ENCODE measurements at regions not wholly inside any gene's neighbourhood (a gene's known extent, or its start where the extent isn't known, plus 50 kb on each side); places are given as distances from the start of the nearest gene placed in this dataset.
"Not testable (repeated sequence)": the region's sequence is repeated elsewhere in the genome, so short reads cannot be mapped to it uniquely, and the experiment has no call there.

- intact Hi-C loops (cut with DNase I): no loop called here
- Histone ChIP-seq H3K4me3 (no peak overlapping the region), H3K36me3 (no peaks in the 10 kb centered on the region), H3K4me1 (no peaks in the 10 kb centered on the region), H3K27me3 (no peaks in the 10 kb centered on the region), H3K27ac (no peak overlapping the region), H3K9me3 (no peaks in the 10 kb centered on the region)
- ATAC-seq: no peak
- no peak for DNase-seq
- no peak for TF ChIP-seq CTCF (IDR thresholded peaks at IDR 0.05)
These were observed 157.3 kb upstream of the CHAC2 start for GRCh38 chr2:53610260-53610659.

DNA sequence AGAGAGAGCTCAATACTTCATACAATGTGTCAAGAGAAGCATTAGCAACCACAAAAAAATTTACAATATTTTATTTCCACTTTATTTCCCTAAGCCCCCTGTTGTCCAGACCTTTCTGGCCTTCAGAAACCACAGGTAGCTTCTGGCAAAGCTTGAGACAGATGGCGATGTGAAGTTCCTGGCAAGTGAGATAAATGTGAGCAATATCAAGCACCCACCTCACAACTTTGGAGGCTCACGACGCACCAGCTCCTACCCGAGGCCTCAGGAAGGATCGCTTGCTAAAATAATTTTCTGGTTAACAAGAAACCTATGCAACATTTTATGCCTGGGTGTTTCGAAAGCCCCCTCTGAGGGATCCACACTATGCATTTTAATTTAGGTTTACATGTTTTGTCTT is 158.1 kb upstream of the CHAC2 start:
- no peaks in the 10 kb centered on the region for H3K4me1 ChIP-seq
- H3K27me3 ChIP-seq: no peaks in the 10 kb centered on the region
- ATAC-seq (no peak), DNase-seq (no peak)
- H3K4me3 ChIP-seq: no peak overlapping the region
- H3K36me3 ChIP-seq: no peaks in the 10 kb centered on the region
- WGBS, 2 donors: 92 to 96% methylated on average over 6 of the region's 6 CpGs
- intact Hi-C loops (cut with DNase I): loop anchor here in 1 of 10 donors (2.0 kb wide), 1 partner anchor 55 kb away; no protein-coding TSS in a partner anchor
- TF ChIP-seq CTCF (IDR thresholded peaks at IDR 0.05): no peak
- H3K9me3 ChIP-seq: no peaks in the 10 kb centered on the region
- no peak overlapping the region for H3K27ac ChIP-seq

GRCh38 chr2:53608293-53608692 is 159.3 kb upstream of the CHAC2 start:
- DNase-seq: no peak

GRCh38 chr2:53600815-53601214 is 166.8 kb upstream of the CHAC2 start:
- WGBS, 2 donors: 74 to 78% methylated on average over 3 of the region's 3 CpGs
- H3K27me3 ChIP-seq: no peaks in the 10 kb centered on the region
- no peak for TF ChIP-seq CTCF (IDR thresholded peaks at IDR 0.05)
- no peak overlapping the region for H3K27ac ChIP-seq
- H3K9me3 ChIP-seq: no peaks in the 10 kb centered on the region
- H3K4me1 ChIP-seq: no peaks in the 10 kb centered on the region
- no peak overlapping the region for H3K4me3 ChIP-seq
- intact Hi-C loops (cut with DNase I): no loop called here
- no peaks in the 10 kb centered on the region for H3K36me3 ChIP-seq
- ATAC-seq: no peak
- no peak for DNase-seq

More at GRCh38 chr2:53608293-53608692, 159.3 kb upstream of the CHAC2 start:
- no peak for ATAC-seq
- Histone ChIP-seq H3K36me3 (no peaks in the 10 kb centered on the region), H3K9me3 (no peaks in the 10 kb centered on the region), H3K27ac (no peak overlapping the region), H3K4me3 (no peak overlapping the region), H3K4me1 (no peaks in the 10 kb centered on the region), H3K27me3 (no peaks in the 10 kb centered on the region)
- WGBS, 2 donors: 84 to 92% methylated on average over 5 of the region's 5 CpGs
- no peak for TF ChIP-seq CTCF (IDR thresholded peaks at IDR 0.05)
- intact Hi-C loops (cut with DNase I): loop anchor here in 1 of 10 donors (2.0 kb wide), 1 partner anchor 53 kb away; no protein-coding TSS in a partner anchor

DNA sequence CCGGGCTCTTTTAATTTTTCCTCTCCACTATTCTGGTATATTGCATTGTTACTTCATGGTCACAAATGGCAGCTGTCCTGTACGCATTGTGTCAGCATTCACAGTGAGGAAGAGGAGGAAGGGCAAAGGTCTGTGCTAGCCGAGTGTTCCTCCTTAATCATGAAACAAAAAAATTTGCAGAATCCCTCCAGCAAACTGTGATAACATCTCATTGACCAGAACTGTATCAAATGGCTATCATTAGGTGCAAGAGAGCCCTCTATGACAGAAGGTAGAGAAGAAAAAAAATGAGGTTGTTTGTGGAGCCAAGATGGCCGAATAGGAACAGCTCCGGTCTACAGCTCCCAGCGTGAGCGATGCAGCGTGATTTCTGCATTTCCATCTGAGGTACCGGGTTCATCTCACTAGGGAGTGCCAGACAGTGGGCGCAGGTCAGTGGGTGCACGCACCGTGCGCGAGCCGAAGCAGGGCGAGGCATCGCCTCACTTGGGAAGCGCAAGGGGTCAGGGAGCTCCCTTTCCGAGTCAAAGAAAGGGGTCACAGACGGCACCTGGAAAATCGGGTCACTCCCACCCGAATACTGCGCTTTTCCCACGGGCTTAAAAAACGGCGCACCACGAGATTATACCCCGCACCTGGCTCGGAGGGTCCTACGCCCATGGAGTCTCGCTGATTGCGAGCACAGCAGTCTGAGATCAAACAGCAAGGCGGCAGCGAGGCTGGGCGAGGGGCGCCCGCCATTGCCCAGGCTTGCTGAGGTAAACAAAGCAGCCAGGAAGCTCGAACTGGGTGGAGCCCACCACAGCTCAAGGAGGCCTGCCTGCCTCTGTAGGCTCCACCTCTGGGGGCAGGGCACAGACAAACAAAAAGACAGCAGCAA is 180.6 kb upstream of the CHAC2 start:
- 86 to 87% methylated on average over 30 to 38 of the region's 38 CpGs for WGBS, 2 donors
- ATAC-seq: not testable (repeated sequence)

More for the DNA sequence above, 180.6 kb upstream of the CHAC2 start:
- H3K36me3 ChIP-seq; H3K4me1 ChIP-seq; H3K9me3 ChIP-seq; H3K27ac ChIP-seq; DNase-seq; H3K27me3 ChIP-seq; H3K4me3 ChIP-seq; intact Hi-C loops (cut with DNase I): not testable (repeated sequence)
